A549 (cell line): ENCODE measurements at regions not wholly inside any gene's neighbourhood (a gene's known extent, or its start where the extent isn't known, plus 50 kb on each side); places are given as distances from the start of the nearest gene placed in this dataset.

Source experiments
- ATAC-seq, 2 experiments: fragments of 200-7000 bp in 1 of 2; fragments of >200 bp in 1 of 2; cut with Nextera tagmentation in 1 of 2; cut with Tn5 transposase in 1 of 2; 3 replicates each; pipeline versions ENCODE4 v1.8.0 to v1.9.1; 2018 to 2020; ENCODE audit warnings: mild to moderate bottlenecking in 1 of 2, moderate library complexity in 1 of 2
- CTCF ChIA-PET: fragments of 300-600 bp; sonication (Branson Sonifier 250); formaldehyde crosslinking; extraction: SDS; loops from one replicate; lab custom pipeline; 2021; ENCODE audit warnings: antibody characterized with exemption, inconsistent platforms; lab: Yijun Ruan, JAX
- POLR2A ChIA-PET: fragments of 350-600 bp; formaldehyde crosslinking; extraction: SDS; loops from one replicate; lab custom pipeline; 2021; ENCODE audit warnings: antibody characterized with exemption, inconsistent platforms; lab: Yijun Ruan, JAX
- DNase-seq, 2 experiments: peaks; one replicate each; pipeline versions ENCODE4 v3.0.0 to v3.0.0-alpha.2; 2011 to 2016; ENCODE audit warnings: low read depth in 1 of 2, low spot score in 1 of 2
- FAIRE-seq: peaks from 2 replicates; lab custom pipeline; 2011; peaks lifted over from hg19 to GRCh38; lab: Jason Lieb, UNC
- H3K27ac ChIP-seq, 2 experiments: fragments of >200 bp; sonication (Bioruptor Twin); formaldehyde crosslinking; 3 replicates each; pipeline ENCODE4 v1.5.1; 2016 to 2017
- H3K4me1 ChIP-seq: fragments of >200 bp; sonication (Bioruptor Twin); formaldehyde crosslinking; 3 replicates; pipeline ENCODE4 v1.6.1; 2016
- H3K4me2 ChIP-seq: fragments of >200 bp; sonication (Bioruptor Twin); formaldehyde crosslinking; 3 replicates; pipeline ENCODE4 v1.6.1; 2016
- H3K4me3 ChIP-seq: fragments of >200 bp; sonication (Bioruptor Twin); formaldehyde crosslinking; 3 replicates; pipeline ENCODE4 v1.5.1; 2016
- H3K9me3 ChIP-seq: fragments of >200 bp; sonication (Bioruptor Twin); formaldehyde crosslinking; 3 replicates; pipeline ENCODE4 v1.6.1; 2016
- BHLHE40 ChIP-seq: IDR thresholded peaks from 2 replicates; pipeline ENCODE4 v1.6.1; 2012; ENCODE audit warnings: low read depth, low read length, inconsistent platforms
- CBX2 ChIP-seq: fragments of 200-600 bp; sonication (generic); IDR thresholded peaks from 2 replicates; pipeline ENCODE4 v1.6.1; 2016; ENCODE audit warnings: low read depth, mild to moderate bottlenecking, borderline replicate concordance
- CBX8 ChIP-seq: fragments of 200-600 bp; sonication (generic); IDR thresholded peaks from 2 replicates; pipeline ENCODE4 v1.6.1; 2016
- CHD2 ChIP-seq: fragments of 150-350 bp; IDR thresholded peaks from 2 replicates; pipeline ENCODE4 v1.6.1; 2014; ENCODE audit warnings: low read length; ENCODE audit not compliant: partially characterized antibody
- EHF ChIP-seq: fragments of 250-450 bp; sonication (Bioruptor Pico); IDR thresholded peaks from 2 replicates; pipeline ENCODE4 v1.5.0; 2020; ENCODE audit warnings: mild to moderate bottlenecking
- ELK1 ChIP-seq: fragments of 150-350 bp; IDR thresholded peaks from 2 replicates; pipeline ENCODE4 v1.6.1; 2014; ENCODE audit warnings: low read depth, mild to moderate bottlenecking, low read length
- FOSL2 ChIP-seq, 2 experiments: fragments of 450-650 bp in 1 of 2; fragments of >200 bp in 1 of 2; sonication (Bioruptor Twin) in 1 of 2; formaldehyde crosslinking; IDR thresholded peaks; 2 replicates each; pipeline versions ENCODE4 v1.5.0 to v1.6.1; 2016 to 2020; ENCODE audit warnings: mild to moderate bottlenecking in 1 of 2, moderate library complexity in 1 of 2
- GATA3 ChIP-seq: IDR thresholded peaks from 2 replicates; pipeline ENCODE4 v1.6.1; 2012; ENCODE audit warnings: borderline replicate concordance
- HDAC2 ChIP-seq: fragments of 200-600 bp; sonication (generic); IDR thresholded peaks from 2 replicates; pipeline ENCODE4 v1.6.1; 2016
- HEYL ChIP-seq: fragments of 250-450 bp; sonication (Bioruptor Pico); IDR thresholded peaks from 2 replicates; pipeline ENCODE4 v1.8.0; 2021; ENCODE audit warnings: mild to moderate bottlenecking, moderate library complexity
- HMGXB4 ChIP-seq: fragments of 250-450 bp; sonication (Bioruptor Pico); IDR thresholded peaks from 2 replicates; pipeline ENCODE4 v1.5.0; 2021; ENCODE audit warnings: mild to moderate bottlenecking, moderate library complexity, borderline replicate concordance
- HOXB5 ChIP-seq: fragments of 250-450 bp; sonication (Bioruptor Pico); IDR thresholded peaks from 2 replicates; pipeline ENCODE4 v1.5.0; 2020; ENCODE audit warnings: mild to moderate bottlenecking, moderate library complexity
- JUNB ChIP-seq: fragments of >200 bp; sonication (Bioruptor Twin); formaldehyde crosslinking; IDR thresholded peaks from 2 replicates; pipeline ENCODE4 v1.6.1; 2016
- KDM5A ChIP-seq: fragments of 200-600 bp; sonication (generic); IDR thresholded peaks from 2 replicates; pipeline ENCODE4 v1.6.1; 2016; ENCODE audit warnings: antibody characterized with exemption, mild to moderate bottlenecking
- MAFK ChIP-seq: fragments of 450-650 bp; IDR thresholded peaks from 2 replicates; pipeline ENCODE4 v1.6.1; 2014; ENCODE audit not compliant: partially characterized antibody
- MAX ChIP-seq: IDR thresholded peaks from 2 replicates; pipeline ENCODE4 v1.6.1; 2012
- MAZ ChIP-seq: fragments of 150-350 bp; IDR thresholded peaks from 2 replicates; pipeline ENCODE4 v1.6.1; 2014; ENCODE audit warnings: antibody characterized with exemption, low read depth, low read length, borderline replicate concordance
- NR3C1 ChIP-seq: fragments of >200 bp; sonication (Bioruptor Twin); formaldehyde crosslinking; IDR thresholded peaks from 3 replicates; pipeline ENCODE4 v1.6.1; 2017
- PHF8 ChIP-seq: fragments of 200-600 bp; sonication (generic); IDR thresholded peaks from 2 replicates; pipeline ENCODE4 v1.6.1; 2016; ENCODE audit warnings: low read depth, mild to moderate bottlenecking, antibody characterized with exemption, moderate library complexity, borderline replicate concordance
- RAD21 ChIP-seq, 2 experiments: fragments of >200 bp in 1 of 2; sonication (Bioruptor Twin) in 1 of 2; formaldehyde crosslinking in 1 of 2; IDR thresholded peaks in 1 of 2; conservative IDR thresholded peaks in 1 of 2; 2 replicates in 1 of 2; 3 replicates in 1 of 2; pipeline ENCODE4 v1.6.1; 2012 to 2018; ENCODE audit warnings: inconsistent platforms in 1 of 2
- RARB ChIP-seq: fragments of 250-450 bp; sonication (Bioruptor Pico); IDR thresholded peaks from 2 replicates; pipeline ENCODE4 v1.8.0; 2021; ENCODE audit warnings: mild to moderate bottlenecking, moderate library complexity
- RFX5 ChIP-seq: fragments of 450-650 bp; IDR thresholded peaks from 2 replicates; pipeline ENCODE4 v1.7.1; 2014; ENCODE audit warnings: antibody characterized with exemption, mild to moderate bottlenecking, moderate library complexity
- RNF2 ChIP-seq: fragments of 200-600 bp; sonication (generic); IDR thresholded peaks from 2 replicates; pipeline ENCODE4 v1.6.1; 2016; ENCODE audit warnings: low read depth, mild to moderate bottlenecking, antibody characterized with exemption, moderate library complexity, borderline replicate concordance
- SMC3 ChIP-seq: fragments of >200 bp; sonication (Bioruptor Twin); formaldehyde crosslinking; IDR thresholded peaks from 3 replicates; pipeline ENCODE4 v1.6.1; 2018; ENCODE audit warnings: inconsistent platforms
- SREBF2 ChIP-seq: fragments of 450-650 bp; IDR thresholded peaks from 2 replicates; pipeline ENCODE4 v1.6.1; 2014; ENCODE audit warnings: mild to moderate bottlenecking, moderate library complexity
- TFCP2L1 ChIP-seq: fragments of 250-450 bp; sonication (Bioruptor Pico); IDR thresholded peaks from 2 replicates; pipeline ENCODE4 v1.5.0; 2021; ENCODE audit warnings: mild to moderate bottlenecking
- ZFP36 ChIP-seq: fragments of 450-650 bp; IDR thresholded peaks from 2 replicates; pipeline ENCODE4 v1.6.1; 2014; ENCODE audit warnings: borderline replicate concordance; ENCODE audit not compliant: partially characterized antibody
- ZNF302 ChIP-seq: fragments of 250-450 bp; sonication (Bioruptor Pico); IDR thresholded peaks from 2 replicates; pipeline ENCODE4 v1.9.0; 2021; ENCODE audit warnings: inconsistent platforms, mild to moderate bottlenecking, moderate library complexity
- WGBS: methylation state at CpG from one replicate; pipeline ENCODE4 v1.1.6; 2017; ENCODE audit errors: missing lambda C conversion rate; 5-methylcytosine and 5-hydroxymethylcytosine counted together
- TF ChIP-seq, protein P1 (sequence below): fragments of >200 bp; sonication (Bioruptor Twin); formaldehyde crosslinking; IDR thresholded peaks from 3 replicates; pipeline ENCODE4 v1.6.1; 2016

GRCh38 chr9:108442627-108443018 lies 413.2 kb downstream of the ACTL7B start:
- ATAC-seq, result no peak
- CTCF ChIA-PET, result interaction anchor here (0.8 kb wide), 1 partner anchor 92 kb away, joined by 3 read pairs; no protein-coding TSS in a partner anchor
- Histone ChIP-seq H3K4me2 (no peak overlapping the region), H3K27ac (no peak overlapping the region)
- no peak for DNase-seq
- TF ChIP-seq ELK1 (no peak), SMC3 (no peak), GATA3 (no peak), SREBF2 (no peak), CHD2 (no peak), MAFK (no peak)
- TF ChIP-seq, all 56 proteins: peak for 0
- WGBS, result 83% methylated on average over 3 of the region's 3 CpGs
- POLR2A ChIA-PET, result no interaction called here
- Histone ChIP-seq H3K4me1 (peaks cover 17% of the 10 kb centered on the region; the same call in 2 of the 3 replicates), H3K4me3 (no peak overlapping the region), H3K9me3 (no peaks in the 10 kb centered on the region)
- no peak for FAIRE-seq

DNA sequence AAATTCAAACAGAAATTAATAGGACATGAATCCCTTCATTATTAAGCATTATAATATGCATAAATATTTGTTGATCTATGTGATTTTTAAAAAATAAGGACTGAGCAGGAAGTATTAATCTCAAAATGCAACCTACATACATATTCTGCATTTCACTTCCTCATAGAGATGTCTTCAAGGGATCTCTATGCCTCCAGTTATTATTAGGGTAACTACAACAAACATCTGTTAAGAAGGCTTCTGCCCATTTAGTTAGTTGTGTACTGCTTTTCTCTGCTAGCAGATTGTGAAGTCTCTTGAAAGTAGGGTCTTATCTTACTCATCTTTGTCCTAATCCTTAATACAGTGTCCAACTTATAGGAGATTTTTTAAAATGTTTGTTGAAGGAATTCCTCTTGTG lies 414.1 kb downstream of the ACTL7B start:
- Histone ChIP-seq H3K4me2 (no peak overlapping the region), H3K4me1 (peaks cover 17% of the 10 kb centered on the region; the same call in 2 of the 3 replicates), H3K4me3 (no peak overlapping the region), H3K9me3 (no peaks in the 10 kb centered on the region), H3K27ac (no peak overlapping the region)
- TF ChIP-seq MAFK (no peak), TFCP2L1 (no peak), FOSL2 (IDR thresholded peaks at IDR 0.05) (no peak), FOSL2 (CRISPR knock-in tag; IDR thresholded peaks at IDR 0.05) (no peak), KDM5A (no peak), ZFP36 (no peak), CBX8 (no peak)
- no peak for FAIRE-seq
- ChIA-PET POLR2A (no interaction called here), CTCF (interaction anchor here (0.8 to 1.0 kb wide), 2 partner anchors 93 to 476 kb away, joined by 3 read pairs; no protein-coding TSS in a partner anchor)
- ATAC-seq, result no peak
- no peak for DNase-seq

- ChIA-PET CTCF (interaction anchor here (1.0 to 1.2 kb wide), 2 partner anchors 124 to 476 kb away, joined by 3 to 5 read pairs; no protein-coding TSS in a partner anchor), POLR2A (no interaction called here)
- no peak for DNase-seq
- H3K27ac ChIP-seq, result no peak overlapping the region
- no peak overlapping the region for H3K4me3 ChIP-seq
- ATAC-seq, result no peak
- TF ChIP-seq SMC3 (no peak), ZNF302 (CRISPR knock-in tag) (no peak), MAFK (no peak), PHF8 (no peak), HEYL (CRISPR knock-in tag) (no peak), RARB (no peak), CHD2 (no peak)
- H3K4me2 ChIP-seq, result no peak overlapping the region
- 66% methylated on average over 3 of the region's 3 CpGs for WGBS
- peaks cover 17% of the 10 kb centered on the region; the same call in 2 of the 3 replicates for H3K4me1 ChIP-seq
- no peaks in the 10 kb centered on the region for H3K9me3 ChIP-seq
- FAIRE-seq, result no peak
These were observed 414.5 kb downstream of the ACTL7B start for GRCh38 chr9:108441251-108441650.

GRCh38 chr9:108439947-108440346 lies 415.8 kb downstream of the ACTL7B start:
- Histone ChIP-seq H3K4me2 (no peak overlapping the region), H3K27ac (no peak overlapping the region), H3K4me3 (no peak overlapping the region), H3K4me1 (peaks cover 16% of the 10 kb centered on the region; the same call in 2 of the 3 replicates)
- DNase-seq, result no peak
- FAIRE-seq, result no peak
- ChIA-PET CTCF (interaction anchor here (0.6 kb wide), 1 partner anchor 318 kb away, joined by 3 read pairs; no protein-coding TSS in a partner anchor), POLR2A (no interaction called here)
- 42% methylated on average over 3 of the region's 3 CpGs for WGBS
- TF ChIP-seq, protein P1, sequence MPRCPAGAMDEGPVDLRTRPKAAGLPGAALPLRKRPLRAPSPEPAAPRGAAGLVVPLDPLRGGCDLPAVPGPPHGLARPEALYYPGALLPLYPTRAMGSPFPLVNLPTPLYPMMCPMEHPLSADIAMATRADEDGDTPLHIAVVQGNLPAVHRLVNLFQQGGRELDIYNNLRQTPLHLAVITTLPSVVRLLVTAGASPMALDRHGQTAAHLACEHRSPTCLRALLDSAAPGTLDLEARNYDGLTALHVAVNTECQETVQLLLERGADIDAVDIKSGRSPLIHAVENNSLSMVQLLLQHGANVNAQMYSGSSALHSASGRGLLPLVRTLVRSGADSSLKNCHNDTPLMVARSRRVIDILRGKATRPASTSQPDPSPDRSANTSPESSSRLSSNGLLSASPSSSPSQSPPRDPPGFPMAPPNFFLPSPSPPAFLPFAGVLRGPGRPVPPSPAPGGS, result no peak
- TF ChIP-seq MAZ (no peak), JUNB (no peak), HMGXB4 (CRISPR knock-in tag) (no peak), RAD21 (conservative IDR thresholded peaks at IDR 0.05 in 1 of 2, IDR thresholded peaks at IDR 0.05 in 1 of 2) (no peak), RFX5 (no peak), EHF (CRISPR knock-in tag) (no peak), RNF2 (no peak), HDAC2 (no peak), NR3C1 (no peak), ZFP36 (no peak), CBX2 (no peak), HOXB5 (CRISPR knock-in tag) (no peak), GATA3 (no peak), MAX (no peak), BHLHE40 (no peak)
- TF ChIP-seq, all 56 proteins: peak for 0
- no peak for ATAC-seq
- H3K9me3 ChIP-seq, result no peaks in the 10 kb centered on the region
